CD14-positive monocyte (primary cell): ENCODE measurements at regions not wholly inside any gene's neighbourhood (a gene's known extent, or its start where the extent isn't known, plus 50 kb on each side); places are given as distances from the start of the nearest gene placed in this dataset.

Experiments used
- DNase-seq, 3 donors: peaks; one replicate each; pipeline ENCODE4 v3.0.0-alpha.2; 2011 to 2022
- H2AFZ ChIP-seq: 2 replicates; pipeline ENCODE4 v1.6.0; 2012; ENCODE audit warnings: mild to moderate bottlenecking, low read depth, low read length, inconsistent platforms; ENCODE audit not compliant: insufficient read depth, poor library complexity, severe bottlenecking
- H3K27ac ChIP-seq, 2 donors: 1 replicate in 1 of 2; 2 replicates in 1 of 2; pipeline ENCODE4 v1.5.1; 2012 to 2013; ENCODE audit warnings: low read length in 2 of 2, control low read depth in 1 of 2, inconsistent platforms in 1 of 2, low read depth in 1 of 2, mild to moderate bottlenecking in 1 of 2
- H3K27me3 ChIP-seq, 2 donors: one replicate each; pipeline versions ENCODE4 v1.6.0 to v1.6.1; 2011 to 2013; ENCODE audit warnings: low read length in 2 of 2; ENCODE audit not compliant: control insufficient read depth in 2 of 2, insufficient read depth in 2 of 2
- H3K36me3 ChIP-seq, 2 donors: replicated peaks in 1 of 2; 1 replicate in 1 of 2; 2 replicates in 1 of 2; pipeline versions ENCODE4 v1.5.1 to v1.6.1; 2012 to 2013; ENCODE audit warnings: low read length in 2 of 2, control low read depth in 1 of 2, inconsistent platforms in 1 of 2, mild to moderate bottlenecking in 1 of 2; ENCODE audit not compliant: insufficient read depth in 2 of 2, control insufficient read depth in 1 of 2
- H3K4me1 ChIP-seq, 2 donors: 1 replicate in 1 of 2; 2 replicates in 1 of 2; pipeline versions ENCODE4 v1.5.1 to v1.6.1; 2012 to 2013; ENCODE audit warnings: low read length in 2 of 2, control low read depth in 1 of 2, inconsistent platforms in 1 of 2, mild to moderate bottlenecking in 1 of 2, moderate library complexity in 1 of 2; ENCODE audit not compliant: insufficient read depth in 2 of 2, control insufficient read depth in 1 of 2
- H3K4me2 ChIP-seq: replicated peaks from 2 replicates; pipeline ENCODE3; 2012; ENCODE audit warnings: low read length, moderate library complexity, mild to moderate bottlenecking; ENCODE audit not compliant: poor library complexity, severe bottlenecking; ENCODE audit errors: extremely low read depth
- H3K4me3 ChIP-seq, 3 experiments: fragments of 200-600 bp in 1 of 3; sonication (generic) in 1 of 3; replicated peaks in 1 of 3; 1 replicate in 2 of 3; 2 replicates in 1 of 3; pipeline ENCODE4 v1.5.1; 2011 to 2013; ENCODE audit warnings: low read length in 3 of 3, mild to moderate bottlenecking in 3 of 3, control low read depth in 2 of 3, low read depth in 2 of 3, inconsistent platforms in 1 of 3, moderate library complexity in 1 of 3
- H3K79me2 ChIP-seq: 2 replicates; pipeline ENCODE4 v1.6.0; 2012; ENCODE audit warnings: mild to moderate bottlenecking, control low read depth, inconsistent platforms, low read length, moderate library complexity; ENCODE audit not compliant: insufficient read depth
- H3K9ac ChIP-seq: 2 replicates; pipeline ENCODE4 v1.6.0; 2017; ENCODE audit warnings: low read length, mild to moderate bottlenecking; ENCODE audit not compliant: insufficient read depth, poor library complexity, severe bottlenecking
- H3K9me3 ChIP-seq, 2 donors: replicated peaks in 1 of 2; 1 replicate in 1 of 2; 2 replicates in 1 of 2; pipeline versions ENCODE4 v1.5.1 to v1.6.1; 2012 to 2013; ENCODE audit warnings: low read length in 2 of 2, control low read depth in 1 of 2; ENCODE audit not compliant: control insufficient read depth in 1 of 2, insufficient read depth in 1 of 2
- H4K20me1 ChIP-seq: 2 replicates; pipeline ENCODE4 v1.6.0; 2012; ENCODE audit warnings: mild to moderate bottlenecking, low read length, control low read depth, moderate library complexity; ENCODE audit not compliant: insufficient read depth
- H3K27ac Mint-ChIP-seq, 7 donors: one replicate each; pipeline ENCODE4 v1.8.0; 2020; ENCODE audit warnings: mild to moderate bottlenecking in 7 of 7, mixed read lengths in 7 of 7, moderate library complexity in 6 of 7, inconsistent platforms in 2 of 7
- H3K27me3 Mint-ChIP-seq, 3 donors: one replicate each; pipeline ENCODE4 v1.8.0; 2021 to 2022; ENCODE audit warnings: low read depth in 3 of 3, mild to moderate bottlenecking in 3 of 3, mixed read lengths in 3 of 3, moderate library complexity in 3 of 3, inconsistent platforms in 1 of 3
- H3K36me3 Mint-ChIP-seq, 2 donors: one replicate each; pipeline ENCODE4 v1.8.0; 2020; ENCODE audit warnings: mixed read lengths in 2 of 2, inconsistent platforms in 1 of 2, mild to moderate bottlenecking in 1 of 2
- H3K4me1 Mint-ChIP-seq: one replicate; pipeline ENCODE4 v1.8.0; 2020; ENCODE audit warnings: mild to moderate bottlenecking, mixed read lengths
- H3K4me3 Mint-ChIP-seq, 2 donors: one replicate each; pipeline ENCODE4 v1.8.0; 2020; ENCODE audit warnings: mild to moderate bottlenecking in 2 of 2, mixed read lengths in 2 of 2, moderate library complexity in 1 of 2
- H3K9me3 Mint-ChIP-seq, 7 donors: one replicate each; pipeline ENCODE4 v1.8.0; 2020 to 2022; ENCODE audit warnings: mixed read lengths in 7 of 7, mild to moderate bottlenecking in 6 of 7, moderate library complexity in 6 of 7, inconsistent platforms in 2 of 7
- CTCF ChIP-seq: fragments of 200-600 bp; IDR thresholded peaks from one replicate; pipeline ENCODE4 v1.8.0; 2022; ENCODE audit warnings: antibody characterized with exemption, mild to moderate bottlenecking
- WGBS: methylation state at CpG from one replicate; pipeline ENCODE4 v1.1.5; 2013; ENCODE audit warnings: missing lambda C conversion rate; ENCODE audit not compliant: insufficient coverage; 5-methylcytosine and 5-hydroxymethylcytosine counted together
- intact Hi-C, 2 donors: fragments of 100-400 bp; cut with micrococcal nuclease; formaldehyde crosslinking; loops; one replicate each; pipeline versions ENCODE4 v1.15.0 to v1.15.1; 2023

GRCh38 chr14:98959958-98960616 is 311.9 kb downstream of the BCL11B start:
- Histone ChIP-seq H3K9me3 (peaks cover 5 to 15% of the 10 kb centered on the region in 2 donors), H3K27ac (no peak overlapping the region), H3K27me3 (no peaks in the 10 kb centered on the region), H4K20me1 (no peaks in the 10 kb centered on the region), H3K36me3 (no peaks in the 10 kb centered on the region), H3K4me1 (peaks cover 31 to 32% of the 10 kb centered on the region in 2 donors), H3K79me2 (no peaks in the 10 kb centered on the region), H2AFZ (no peak overlapping the region), H3K9ac (no peak overlapping the region), H3K4me2 (no peak overlapping the region), H3K4me3 (no peak overlapping the region)
- intact Hi-C loops: loop anchor here in 1 of 2 donors (5.0 kb wide), 1 partner anchor 77 kb away; no protein-coding TSS in a partner anchor
- WGBS: 86% methylated on average over 10 of the region's 12 CpGs
- H3K36me3 Mint-ChIP-seq: peaks cover 0 to 1% of the 10 kb centered on the region in 2 donors
- peak overlapping the region in 1 of 7 donors; percentile 32 for H3K27ac Mint-ChIP-seq
- H3K27me3 Mint-ChIP-seq: peaks cover 4 to 5% (median 5%) of the 10 kb centered on the region in 3 donors
- no peak for TF ChIP-seq CTCF
- H3K4me1 Mint-ChIP-seq: peaks cover 28% of the 10 kb centered on the region
- H3K9me3 Mint-ChIP-seq: peaks cover 7 to 14% (median 13%) of the 10 kb centered on the region in 7 donors
- no peak for DNase-seq
- H3K4me3 Mint-ChIP-seq: no peak overlapping the region

GRCh38 chr14:98960617-98961013 is 311.4 kb downstream of the BCL11B start:
- TF ChIP-seq CTCF: no peak
- H3K36me3 Mint-ChIP-seq: peaks cover 0 to 1% of the 10 kb centered on the region in 2 donors
- intact Hi-C loops: no loop called here
- H3K4me3 Mint-ChIP-seq: no peak overlapping the region
- peaks cover 5 to 15% of the 10 kb centered on the region in 2 donors for H3K9me3 ChIP-seq
- H3K9ac ChIP-seq: no peak overlapping the region
- no peaks in the 10 kb centered on the region for H3K79me2 ChIP-seq
- H3K27me3 ChIP-seq: no peaks in the 10 kb centered on the region
- 76% methylated on average over 3 of the region's 7 CpGs for WGBS
- no peak for DNase-seq
- H3K4me1 Mint-ChIP-seq: peaks cover 23% of the 10 kb centered on the region
- H3K4me1 ChIP-seq: peaks cover 27 to 28% of the 10 kb centered on the region in 2 donors
- peaks cover 7 to 13% (median 12%) of the 10 kb centered on the region in 7 donors for H3K9me3 Mint-ChIP-seq
- H3K4me3 ChIP-seq: no peak overlapping the region
- H4K20me1 ChIP-seq: no peaks in the 10 kb centered on the region
- no peak overlapping the region for H3K27ac ChIP-seq
- no peak overlapping the region for H2AFZ ChIP-seq
- H3K36me3 ChIP-seq: no peaks in the 10 kb centered on the region
- H3K27ac Mint-ChIP-seq: no peak overlapping the region
- peaks cover 6 to 7% (median 7%) of the 10 kb centered on the region in 3 donors for H3K27me3 Mint-ChIP-seq
- no peak overlapping the region for H3K4me2 ChIP-seq
